ENCODE measurements at regions not wholly inside any gene's neighbourhood (a gene's known extent, or its start where the extent isn't known, plus 50 kb on each side); places are given as distances from the start of the nearest gene placed in this dataset.

DNA sequence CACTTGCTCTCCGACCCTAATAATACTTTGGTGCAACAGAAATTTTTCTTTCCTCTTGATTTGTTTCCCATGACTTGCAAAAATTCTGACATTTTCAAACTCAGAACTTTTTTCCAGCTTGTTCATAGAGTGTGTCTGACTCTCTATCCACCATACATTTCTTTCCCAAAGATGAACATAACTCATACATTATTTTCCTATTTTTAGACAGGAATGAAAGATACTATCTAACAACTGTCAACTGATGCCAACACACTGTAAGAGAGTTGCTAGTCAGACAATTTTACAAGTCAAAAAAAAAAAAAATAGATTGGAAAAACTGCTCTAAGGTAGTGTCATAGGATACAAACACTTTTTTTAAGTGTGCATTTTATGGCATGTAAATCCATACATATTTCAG lies 1001.0 kb upstream of the WWC1 start:
- TF ChIP-seq, protein P1, sequence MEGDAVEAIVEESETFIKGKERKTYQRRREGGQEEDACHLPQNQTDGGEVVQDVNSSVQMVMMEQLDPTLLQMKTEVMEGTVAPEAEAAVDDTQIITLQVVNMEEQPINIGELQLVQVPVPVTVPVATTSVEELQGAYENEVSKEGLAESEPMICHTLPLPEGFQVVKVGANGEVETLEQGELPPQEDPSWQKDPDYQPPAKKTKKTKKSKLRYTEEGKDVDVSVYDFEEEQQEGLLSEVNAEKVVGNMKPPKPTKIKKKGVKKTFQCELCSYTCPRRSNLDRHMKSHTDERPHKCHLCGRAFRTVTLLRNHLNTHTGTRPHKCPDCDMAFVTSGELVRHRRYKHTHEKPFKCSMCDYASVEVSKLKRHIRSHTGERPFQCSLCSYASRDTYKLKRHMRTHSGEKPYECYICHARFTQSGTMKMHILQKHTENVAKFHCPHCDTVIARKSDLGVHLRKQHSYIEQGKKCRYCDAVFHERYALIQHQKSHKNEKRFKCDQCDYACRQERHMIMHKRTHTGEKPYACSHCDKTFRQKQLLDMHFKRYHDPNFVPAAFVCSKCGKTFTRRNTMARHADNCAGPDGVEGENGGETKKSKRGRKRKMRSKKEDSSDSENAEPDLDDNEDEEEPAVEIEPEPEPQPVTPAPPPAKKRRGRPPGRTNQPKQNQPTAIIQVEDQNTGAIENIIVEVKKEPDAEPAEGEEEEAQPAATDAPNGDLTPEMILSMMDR (IDR thresholded peaks at IDR 0.05) = no peak
- TF ChIP-seq POLR2A (IDR thresholded peaks at IDR 0.05) = no peak
